ENCODE measurements at regions not wholly inside any gene's neighbourhood (a gene's known extent, or its start where the extent isn't known, plus 50 kb on each side); places are given as distances from the start of the nearest gene placed in this dataset.
"Not testable (repeated sequence)": the region's sequence is repeated elsewhere in the genome, so short reads cannot be mapped to it uniquely, and the experiment has no call there.

- DNase-seq (ENCODE audit: low read depth in 2 of 2), result no peak
These were observed 590.9 kb upstream of the CITED2 start for GRCh38 chr6:139965393-139965792.

GRCh38 chr6:139964737-139965136 lies 590.3 kb upstream of the CITED2 start:
- no peak for DNase-seq (ENCODE audit: low read depth in 2 of 2)

GRCh38 chr6:139962654-139963347 lies 588.4 kb upstream of the CITED2 start:
- DNase-seq (ENCODE audit: low read depth in 2 of 2), result no peak

- DNase-seq (ENCODE audit: low read depth in 2 of 2), result no peak
These were observed 586.7 kb upstream of the CITED2 start for GRCh38 chr6:139961190-139961589.

GRCh38 chr6:139960671-139961070 lies 586.2 kb upstream of the CITED2 start:
- DNase-seq (ENCODE audit: low read depth in 2 of 2), result no peak

- no peak for DNase-seq (ENCODE audit: low read depth in 2 of 2)
These were observed 581.1 kb upstream of the CITED2 start for GRCh38 chr6:139955366-139956155.

GRCh38 chr6:139954463-139955071 lies 580.1 kb upstream of the CITED2 start:
- DNase-seq (ENCODE audit: low read depth in 2 of 2), result no peak

GRCh38 chr6:139953780-139954179 lies 579.3 kb upstream of the CITED2 start:
- DNase-seq (ENCODE audit: low read depth in 2 of 2), result not testable (repeated sequence)

GRCh38 chr6:139951172-139951571 lies 576.7 kb upstream of the CITED2 start:
- no peak for DNase-seq (ENCODE audit: low read depth in 2 of 2)

- no peak for DNase-seq (ENCODE audit: low read depth in 2 of 2)
These were observed 570.5 kb upstream of the CITED2 start for GRCh38 chr6:139944976-139945375.

GRCh38 chr6:139944131-139944530 lies 569.7 kb upstream of the CITED2 start:
- no peak for DNase-seq (ENCODE audit: low read depth in 2 of 2)

- no peak for DNase-seq (ENCODE audit: low read depth in 2 of 2)
These were observed 568.9 kb upstream of the CITED2 start for GRCh38 chr6:139943391-139943790.

GRCh38 chr6:139942331-139942730 lies 567.9 kb upstream of the CITED2 start:
- DNase-seq (ENCODE audit: low read depth in 2 of 2), result no peak

GRCh38 chr6:139941826-139942225 lies 567.4 kb upstream of the CITED2 start:
- no peak for DNase-seq (ENCODE audit: low read depth in 2 of 2)

GRCh38 chr6:139940741-139941729 lies 566.6 kb upstream of the CITED2 start:
- DNase-seq (ENCODE audit: low read depth in 2 of 2), result no peak

GRCh38 chr6:139939189-139939979 lies 564.9 kb upstream of the CITED2 start:
- DNase-seq (ENCODE audit: low read depth in 2 of 2), result no peak

- no peak for DNase-seq (ENCODE audit: low read depth in 2 of 2)
These were observed 558.2 kb upstream of the CITED2 start for GRCh38 chr6:139932671-139933070.

- DNase-seq (ENCODE audit: low read depth in 2 of 2), result no peak
These were observed 557.3 kb upstream of the CITED2 start for GRCh38 chr6:139931747-139932146.

GRCh38 chr6:139927742-139928305 lies 553.4 kb upstream of the CITED2 start:
- DNase-seq (ENCODE audit: low read depth in 2 of 2), result no peak

- DNase-seq (ENCODE audit: low read depth in 2 of 2), result no peak
These were observed 552.8 kb upstream of the CITED2 start for GRCh38 chr6:139927236-139927635.
